Memory B cell (primary cell): ENCODE measurements at regions not wholly inside any gene's neighbourhood (a gene's known extent, or its start where the extent isn't known, plus 50 kb on each side); places are given as distances from the start of the nearest gene placed in this dataset.
"Not testable (repeated sequence)": the region's sequence is repeated elsewhere in the genome, so short reads cannot be mapped to it uniquely, and the experiment has no call there.

Experiments used
- ATAC-seq: fragments of 150-1000 bp; cut with Tn5 transposase; 2 replicates; pipeline ENCODE4 v1.10.0; 2021; ENCODE audit warnings: low read depth, mild to moderate bottlenecking, moderate library complexity
- DNase-seq, 2 donors: peaks; one replicate each; pipeline ENCODE4 v3.0.0; 2022; ENCODE audit warnings: low spot score in 2 of 2
- H3K27ac Mint-ChIP-seq: one replicate; pipeline ENCODE4 v1.8.0; 2022; ENCODE audit warnings: mild to moderate bottlenecking, moderate library complexity, mixed read lengths
- H3K27me3 Mint-ChIP-seq: one replicate; pipeline ENCODE4 v1.8.0; 2022; ENCODE audit warnings: mixed read lengths
- H3K36me3 Mint-ChIP-seq: one replicate; pipeline ENCODE4 v1.8.0; 2022; ENCODE audit warnings: mild to moderate bottlenecking, mixed read lengths
- H3K4me1 Mint-ChIP-seq: one replicate; pipeline ENCODE4 v1.8.0; 2022; ENCODE audit warnings: mixed read lengths
- H3K4me3 Mint-ChIP-seq: one replicate; pipeline ENCODE4 v1.8.0; 2022; ENCODE audit warnings: mild to moderate bottlenecking, moderate library complexity, mixed read lengths
- H3K9me3 Mint-ChIP-seq: one replicate; pipeline ENCODE4 v1.8.0; 2022; ENCODE audit warnings: mixed read lengths

DNA sequence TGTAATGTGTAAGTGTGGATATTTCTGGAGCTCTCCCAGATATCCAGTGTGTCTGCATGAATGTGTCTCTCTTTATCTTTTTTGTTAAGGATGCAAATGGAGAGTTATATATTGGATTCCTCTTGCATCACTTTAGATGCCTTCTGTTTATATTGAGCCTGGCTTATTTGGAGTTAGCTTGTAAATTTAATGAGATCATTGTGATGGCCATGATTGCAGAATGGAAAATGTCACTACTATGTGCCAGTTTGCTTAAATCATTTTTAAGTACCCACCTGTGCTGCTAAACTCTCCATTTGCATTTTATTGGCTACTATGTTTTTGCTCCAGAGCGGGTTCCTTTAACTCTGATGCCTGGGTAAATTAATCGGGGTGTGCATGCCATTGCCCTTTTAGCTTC, 334.8 kb downstream of the UTRN start:
- H3K4me3 Mint-ChIP-seq: no peak overlapping the region
- H3K27ac Mint-ChIP-seq: no peak overlapping the region
- H3K27me3 Mint-ChIP-seq: no peaks in the 10 kb centered on the region
- DNase-seq (no peak), ATAC-seq (no peak)
- no peaks in the 10 kb centered on the region for H3K9me3 Mint-ChIP-seq
- H3K36me3 Mint-ChIP-seq: peaks cover 16% of the 10 kb centered on the region
- peaks cover 24% of the 10 kb centered on the region for H3K4me1 Mint-ChIP-seq

DNA sequence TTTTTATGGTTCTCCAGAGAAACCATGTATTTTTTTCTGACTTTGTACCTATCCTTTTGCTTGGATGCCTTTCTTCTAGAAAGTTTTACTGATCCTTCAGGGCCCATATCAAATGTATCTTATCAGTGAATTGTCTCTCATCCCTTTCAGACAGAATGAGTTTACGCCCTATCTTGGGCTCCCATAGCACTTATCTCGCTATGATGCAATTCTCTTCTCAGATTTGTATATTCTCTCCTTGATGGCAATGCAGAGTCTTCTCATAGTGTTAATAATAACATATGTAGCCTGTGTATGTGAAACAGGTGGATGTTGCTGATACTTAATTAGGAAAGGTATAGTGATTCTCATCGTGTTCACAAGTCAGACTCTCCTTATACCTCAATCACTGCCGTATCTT, 336.2 kb downstream of the UTRN start:
- no peak overlapping the region for H3K4me3 Mint-ChIP-seq
- H3K36me3 Mint-ChIP-seq: peaks cover 12% of the 10 kb centered on the region
- H3K4me1 Mint-ChIP-seq: peaks cover 24% of the 10 kb centered on the region
- DNase-seq (no peak), ATAC-seq (no peak)
- H3K9me3 Mint-ChIP-seq: no peaks in the 10 kb centered on the region
- no peak overlapping the region for H3K27ac Mint-ChIP-seq
- no peaks in the 10 kb centered on the region for H3K27me3 Mint-ChIP-seq

DNA sequence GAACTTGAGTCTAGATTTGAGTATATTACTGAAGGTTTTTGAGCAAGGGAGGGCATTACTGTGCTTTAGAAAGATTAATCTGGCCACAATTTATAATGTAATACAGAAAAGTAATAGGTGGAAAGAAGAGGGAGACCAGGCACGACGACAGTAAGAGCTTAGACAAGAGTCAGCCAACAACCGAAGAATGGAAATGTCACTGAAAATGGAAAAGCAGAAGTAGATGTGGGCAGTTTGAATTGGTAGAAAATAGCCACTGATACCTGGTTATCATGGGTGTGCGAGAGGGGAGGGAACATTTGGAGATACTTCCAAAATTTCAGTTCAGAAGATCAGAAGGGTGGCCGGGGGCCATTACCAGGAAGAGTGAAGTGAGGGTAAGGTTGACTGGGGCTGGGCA, 339.1 kb downstream of the UTRN start:
- DNase-seq: no peak
- H3K4me3 Mint-ChIP-seq: no peak overlapping the region
- H3K4me1 Mint-ChIP-seq: peaks cover 26% of the 10 kb centered on the region
- peaks cover 1% of the 10 kb centered on the region for H3K9me3 Mint-ChIP-seq
- ATAC-seq: no peak
- H3K27ac Mint-ChIP-seq: peak overlapping the region; percentile 36
- H3K36me3 Mint-ChIP-seq: peaks cover 24% of the 10 kb centered on the region
- no peaks in the 10 kb centered on the region for H3K27me3 Mint-ChIP-seq

DNA sequence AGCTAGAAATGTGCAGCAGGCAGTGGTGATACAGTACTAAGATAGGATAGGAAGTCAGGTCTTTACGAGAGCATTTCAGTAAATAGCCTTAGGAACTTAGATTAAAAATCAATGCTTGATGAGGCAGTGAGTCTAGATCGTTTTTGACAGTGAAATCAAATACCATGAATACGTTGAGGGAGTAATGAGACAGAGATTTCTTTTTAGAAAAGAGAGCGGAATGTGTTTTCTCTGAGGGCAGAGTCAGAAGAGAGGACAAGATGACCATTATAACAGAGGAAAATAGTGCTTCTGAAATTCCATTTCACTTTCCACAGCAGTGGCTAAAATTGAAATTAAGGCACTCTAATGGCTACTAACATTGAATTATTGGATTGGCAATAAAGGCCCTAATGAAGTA, 339.6 kb downstream of the UTRN start:
- H3K36me3 Mint-ChIP-seq: peaks cover 28% of the 10 kb centered on the region
- no peak for DNase-seq
- H3K27me3 Mint-ChIP-seq: no peaks in the 10 kb centered on the region
- no peak for ATAC-seq
- peaks cover 1% of the 10 kb centered on the region for H3K9me3 Mint-ChIP-seq
- H3K27ac Mint-ChIP-seq: peak overlapping the region; percentile 36
- H3K4me1 Mint-ChIP-seq: peaks cover 26% of the 10 kb centered on the region
- H3K4me3 Mint-ChIP-seq: no peak overlapping the region

DNA sequence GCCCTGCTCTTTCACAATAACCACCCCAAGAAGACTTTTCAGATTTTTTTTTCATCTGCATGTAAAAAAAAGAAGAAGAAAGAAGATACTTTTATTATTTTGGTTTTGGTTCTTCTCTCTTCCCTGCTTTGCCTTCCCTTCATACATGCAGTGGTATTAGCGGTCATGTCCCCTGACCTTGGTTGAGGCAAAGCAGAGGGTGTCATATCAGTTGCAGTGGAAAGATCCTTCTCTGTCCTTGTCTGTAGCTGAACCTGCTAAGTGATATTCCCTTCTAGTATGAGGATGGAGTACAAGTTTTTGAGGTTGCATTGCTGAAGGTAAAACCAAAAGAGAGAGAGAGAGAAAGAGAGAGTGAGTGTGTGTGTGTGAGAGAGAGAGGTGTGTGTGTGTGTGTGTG, 345.7 kb downstream of the UTRN start:
- Mint-ChIP-seq H3K27me3 (no peaks in the 10 kb centered on the region), H3K9me3 (peaks cover 1% of the 10 kb centered on the region), H3K4me1 (peaks cover 21% of the 10 kb centered on the region), H3K27ac (peak overlapping the region; percentile 45), H3K36me3 (peaks cover 34% of the 10 kb centered on the region), H3K4me3 (no peak overlapping the region)
- ATAC-seq (no peak), DNase-seq (no peak)

DNA sequence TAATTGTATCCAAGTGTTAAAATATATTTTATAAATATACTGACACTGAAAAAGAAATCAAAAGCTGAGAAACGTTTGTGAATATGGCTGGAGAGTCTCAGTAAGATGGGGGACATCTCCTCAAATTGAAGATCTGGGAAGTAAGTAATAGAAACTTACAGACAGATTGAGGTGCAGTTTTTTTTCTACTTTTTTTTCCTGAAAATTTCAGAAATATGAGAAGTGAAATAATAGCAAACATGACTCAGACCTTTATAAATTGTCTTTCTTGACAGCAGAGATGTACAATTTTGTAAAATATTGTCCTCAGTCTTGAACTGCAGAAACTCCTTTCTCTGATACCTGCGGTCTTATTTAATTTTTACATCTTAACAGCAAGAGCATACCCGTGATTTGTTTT, 347.1 kb downstream of the UTRN start:
- no peak for ATAC-seq
- H3K9me3 Mint-ChIP-seq: peaks cover 1% of the 10 kb centered on the region

DNA sequence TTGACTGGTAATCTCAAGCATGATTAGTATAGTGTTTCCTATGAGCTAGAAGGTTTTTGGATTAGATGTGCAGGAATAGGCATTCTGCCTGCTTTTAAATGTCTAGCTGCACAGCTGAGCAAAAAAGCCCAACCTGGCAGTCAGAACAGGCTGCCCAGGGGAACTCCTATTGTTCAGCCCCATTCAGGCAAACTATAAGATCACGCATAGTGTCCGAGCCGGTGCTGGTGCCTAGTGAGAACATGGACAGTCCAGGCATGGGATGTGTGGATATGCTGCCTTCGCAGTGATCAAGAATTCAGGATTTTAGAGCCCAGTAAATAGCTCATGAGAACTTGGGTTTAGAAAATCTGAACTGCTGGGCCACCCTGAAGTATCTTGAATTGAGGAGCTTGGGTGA, 348.8 kb downstream of the UTRN start:
- no peaks in the 10 kb centered on the region for H3K27me3 Mint-ChIP-seq
- H3K4me3 Mint-ChIP-seq: no peak overlapping the region
- H3K36me3 Mint-ChIP-seq: peaks cover 25% of the 10 kb centered on the region
- DNase-seq (no peak), ATAC-seq (no peak)
- H3K9me3 Mint-ChIP-seq: no peaks in the 10 kb centered on the region
- H3K4me1 Mint-ChIP-seq: peaks cover 13% of the 10 kb centered on the region
- H3K27ac Mint-ChIP-seq: no peak overlapping the region

More for the DNA sequence above, 347.1 kb downstream of the UTRN start:
- Mint-ChIP-seq H3K27ac (no peak overlapping the region), H3K36me3 (peaks cover 33% of the 10 kb centered on the region), H3K4me3 (no peak overlapping the region), H3K4me1 (peaks cover 18% of the 10 kb centered on the region), H3K27me3 (no peaks in the 10 kb centered on the region)
- no peak for DNase-seq

DNA sequence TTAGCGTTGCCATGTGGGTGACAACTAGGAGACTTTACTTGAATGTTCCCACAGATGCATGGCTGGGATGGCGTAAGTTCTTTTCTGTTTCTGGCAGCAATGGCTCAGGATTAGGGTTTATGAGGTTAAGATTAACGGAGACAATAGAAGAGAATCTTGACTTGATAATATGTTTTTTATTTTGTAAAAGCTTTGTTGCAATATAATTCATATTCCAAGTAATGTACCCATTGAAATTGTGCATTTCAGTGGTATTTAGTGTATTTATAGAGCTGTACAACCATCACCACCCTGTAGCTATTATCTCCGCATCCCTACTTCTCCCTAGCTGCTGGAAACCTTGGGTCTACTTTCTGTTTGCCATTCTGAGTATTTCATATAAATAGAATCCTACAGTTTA, 349.2 kb downstream of the UTRN start:
- no peak for ATAC-seq
- Mint-ChIP-seq H3K27me3 (no peaks in the 10 kb centered on the region), H3K36me3 (peaks cover 24% of the 10 kb centered on the region), H3K27ac (no peak overlapping the region), H3K9me3 (no peaks in the 10 kb centered on the region), H3K4me3 (no peak overlapping the region), H3K4me1 (peaks cover 11% of the 10 kb centered on the region)
- DNase-seq: no peak

DNA sequence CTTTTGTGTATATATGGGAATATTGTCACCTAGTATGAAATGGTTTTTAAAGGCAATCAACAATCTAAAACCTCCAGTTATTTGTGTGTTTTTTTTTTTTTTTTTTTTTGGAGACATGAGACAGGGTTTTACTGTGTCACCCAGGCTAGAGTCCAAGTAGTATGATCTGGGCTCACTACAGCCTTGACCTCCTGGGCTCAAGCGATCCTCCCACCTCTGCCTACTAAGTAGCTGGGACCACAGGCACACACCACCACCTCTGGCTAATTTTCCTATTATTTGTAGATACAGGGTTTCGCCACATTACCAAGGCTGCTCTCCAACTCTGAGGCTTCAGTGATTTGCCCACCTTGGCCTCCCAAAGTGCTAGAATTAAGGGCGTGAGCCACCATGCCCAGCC, 349.9 kb downstream of the UTRN start:
- Mint-ChIP-seq H3K4me1 (peaks cover 11% of the 10 kb centered on the region), H3K27me3 (no peaks in the 10 kb centered on the region), H3K9me3 (no peaks in the 10 kb centered on the region), H3K4me3 (no peak overlapping the region), H3K36me3 (peaks cover 21% of the 10 kb centered on the region), H3K27ac (no peak overlapping the region)
- ATAC-seq (no peak), DNase-seq (no peak)

DNA sequence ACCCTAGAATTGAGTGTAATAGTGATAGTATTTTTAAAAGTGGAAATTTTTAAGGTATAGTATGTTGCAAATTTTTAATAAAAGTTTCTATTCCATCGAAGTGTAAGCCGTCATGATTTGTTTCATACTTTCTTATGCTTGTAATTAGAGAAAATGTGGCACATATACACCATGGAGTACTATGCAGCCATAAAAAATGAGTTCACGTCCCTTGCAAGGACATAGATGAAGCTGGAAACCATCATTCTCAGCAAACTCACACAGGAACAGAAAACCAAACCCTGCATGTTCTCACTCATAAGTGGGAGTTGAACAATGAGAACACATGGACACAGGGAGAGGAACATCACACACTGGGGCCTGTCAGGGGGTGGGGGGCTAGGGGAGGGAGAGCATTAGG, 350.9 kb downstream of the UTRN start:
- H3K36me3 Mint-ChIP-seq: peaks cover 15% of the 10 kb centered on the region
- not testable (repeated sequence) for H3K4me3 Mint-ChIP-seq, H3K27ac Mint-ChIP-seq, H3K9me3 Mint-ChIP-seq, H3K4me1 Mint-ChIP-seq, DNase-seq, ATAC-seq, H3K27me3 Mint-ChIP-seq

DNA sequence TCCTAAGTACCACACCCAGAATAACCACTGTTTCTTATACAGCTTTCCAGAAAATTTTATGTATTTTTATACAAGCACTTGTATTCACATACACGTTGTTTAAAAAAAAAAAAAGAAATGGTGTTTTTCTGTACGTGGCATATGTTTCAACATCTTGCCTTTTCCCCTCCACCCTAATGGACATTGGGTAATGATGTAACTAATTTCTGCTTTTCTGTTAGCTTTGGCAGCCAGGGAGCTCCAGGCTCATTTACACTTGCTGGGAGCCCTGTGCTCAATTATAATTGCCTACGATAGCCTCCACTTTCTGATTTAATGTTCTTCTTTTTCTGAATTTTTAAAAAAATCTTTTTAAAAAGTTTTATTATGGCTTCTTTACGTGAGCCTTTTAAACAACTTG, 352.4 kb downstream of the UTRN start:
- ATAC-seq: no peak
- DNase-seq: no peak

DNA sequence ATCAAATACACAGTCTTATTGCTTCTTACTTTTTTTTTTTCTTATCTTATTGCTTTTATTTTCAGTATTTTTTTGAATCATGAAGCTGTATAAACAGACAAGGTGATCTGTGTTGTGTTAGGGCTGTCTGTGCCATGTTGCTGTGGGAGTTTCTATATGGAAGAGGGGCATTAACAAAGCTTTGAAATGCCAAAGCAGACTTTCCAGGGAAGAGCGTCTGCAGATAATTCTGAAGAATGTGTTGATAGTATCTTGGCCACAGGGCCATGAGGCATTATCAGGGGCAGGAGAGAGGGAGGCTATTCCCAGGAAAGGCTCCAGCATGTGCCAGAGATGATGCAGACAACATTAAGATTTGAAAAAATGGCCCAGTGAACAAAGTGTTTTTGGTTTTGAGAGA, 354.5 kb downstream of the UTRN start:
- Mint-ChIP-seq H3K27ac (no peak overlapping the region), H3K4me1 (peaks cover 3% of the 10 kb centered on the region), H3K36me3 (peaks cover 11% of the 10 kb centered on the region), H3K27me3 (no peaks in the 10 kb centered on the region), H3K9me3 (no peaks in the 10 kb centered on the region), H3K4me3 (no peak overlapping the region)
- ATAC-seq (no peak), DNase-seq (no peak)

More for the DNA sequence above, 352.4 kb downstream of the UTRN start:
- no peak overlapping the region for H3K27ac Mint-ChIP-seq
- H3K4me3 Mint-ChIP-seq: no peak overlapping the region
- H3K4me1 Mint-ChIP-seq: peaks cover 3% of the 10 kb centered on the region
- no peaks in the 10 kb centered on the region for H3K9me3 Mint-ChIP-seq
- H3K36me3 Mint-ChIP-seq: peaks cover 12% of the 10 kb centered on the region
- H3K27me3 Mint-ChIP-seq: no peaks in the 10 kb centered on the region

DNA sequence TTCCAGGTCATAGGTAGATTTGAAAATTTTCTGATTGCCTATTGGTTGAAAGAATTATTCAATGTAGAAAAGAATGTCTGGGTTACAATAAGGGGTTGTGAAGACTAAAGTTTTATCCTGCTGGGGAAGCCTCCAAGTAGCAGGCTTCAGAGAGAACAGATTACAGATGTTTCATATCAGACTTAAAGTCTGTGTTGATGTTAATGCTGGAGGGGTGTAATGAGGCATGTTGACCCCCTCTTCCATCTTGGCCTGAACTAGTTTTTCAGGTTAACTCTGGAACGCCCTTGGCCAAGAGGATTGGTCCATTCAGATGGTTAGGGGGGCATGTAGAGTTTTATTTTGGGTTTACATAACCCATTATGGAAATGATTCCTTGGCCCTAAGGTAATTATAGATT, 356.2 kb downstream of the UTRN start:
- no peak overlapping the region for H3K27ac Mint-ChIP-seq
- H3K9me3 Mint-ChIP-seq: no peaks in the 10 kb centered on the region
- ATAC-seq (no peak), DNase-seq (no peak)
- no peaks in the 10 kb centered on the region for H3K27me3 Mint-ChIP-seq
- peaks cover 12% of the 10 kb centered on the region for H3K36me3 Mint-ChIP-seq
- no peak overlapping the region for H3K4me3 Mint-ChIP-seq
- H3K4me1 Mint-ChIP-seq: peaks cover 7% of the 10 kb centered on the region

DNA sequence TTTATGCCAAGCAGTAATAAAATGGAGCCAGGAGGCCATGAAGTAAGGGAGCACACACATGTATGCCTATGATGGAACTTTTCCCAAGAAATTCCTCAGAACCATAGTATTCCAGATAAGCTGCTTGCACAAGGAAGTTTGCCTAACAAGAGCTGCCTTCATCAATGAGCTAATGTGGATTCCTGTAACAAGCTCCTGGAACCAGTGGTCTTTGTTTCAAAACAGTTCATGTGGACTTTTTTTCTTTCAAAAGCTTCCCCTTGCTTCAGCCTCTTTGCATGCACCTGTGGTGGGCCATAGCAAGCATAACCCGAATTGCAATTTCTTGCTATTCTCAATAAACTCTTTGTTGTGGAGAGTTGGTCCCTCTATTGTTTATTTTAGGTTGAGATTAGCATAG, 359.6 kb downstream of the UTRN start:
- Mint-ChIP-seq H3K27me3 (no peaks in the 10 kb centered on the region), H3K36me3 (peaks cover 15% of the 10 kb centered on the region), H3K9me3 (no peaks in the 10 kb centered on the region), H3K4me3 (no peak overlapping the region), H3K27ac (no peak overlapping the region), H3K4me1 (peaks cover 5% of the 10 kb centered on the region)
- DNase-seq (no peak), ATAC-seq (no peak)

DNA sequence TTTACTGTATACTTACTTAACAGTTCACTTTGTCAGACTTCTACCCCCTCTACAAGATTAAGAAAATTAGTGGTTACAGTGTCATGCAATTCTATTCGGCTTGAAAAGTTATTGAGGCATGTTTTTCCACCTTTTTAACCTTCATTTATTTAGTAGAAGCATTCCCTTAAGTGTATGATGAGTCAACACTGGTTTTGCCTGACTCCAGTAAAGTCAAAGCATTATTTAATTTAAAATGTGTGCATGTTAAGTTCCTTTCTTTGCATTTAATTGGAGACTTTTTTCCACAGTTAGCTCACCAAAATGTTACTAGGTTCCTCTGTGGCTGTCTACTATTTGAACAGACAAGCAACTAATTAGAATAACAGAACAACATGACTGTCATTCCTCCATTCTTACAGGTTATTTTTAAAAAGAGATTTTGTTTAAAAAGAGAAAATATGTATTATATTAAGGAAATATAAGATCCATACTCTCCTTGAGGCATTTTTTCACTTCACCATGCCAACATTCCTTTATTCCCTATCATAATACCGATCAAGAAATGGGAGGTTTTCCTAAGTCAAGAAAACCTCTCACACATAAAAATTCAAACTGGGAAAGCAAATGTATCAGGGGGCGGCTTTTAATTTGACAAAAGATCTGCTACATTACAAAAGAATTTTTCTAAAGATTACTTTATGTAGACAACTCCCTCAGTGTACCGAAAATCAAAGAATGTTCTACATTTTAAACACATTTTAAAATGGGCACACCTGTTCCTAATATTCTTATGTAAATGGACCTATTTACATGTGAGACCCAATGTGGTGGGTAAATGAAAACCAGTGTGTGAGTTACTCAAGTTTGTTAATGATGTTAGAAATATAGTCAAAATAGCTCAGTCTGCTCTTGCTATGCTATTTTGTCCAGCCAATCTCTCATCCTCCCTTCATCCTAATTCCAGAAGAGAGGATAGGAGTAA, 361.2 kb downstream of the UTRN start:
- H3K9me3 Mint-ChIP-seq: no peaks in the 10 kb centered on the region
- peak overlapping the region; percentile 21 for H3K27ac Mint-ChIP-seq
- H3K4me3 Mint-ChIP-seq: no peak overlapping the region
- no peaks in the 10 kb centered on the region for H3K27me3 Mint-ChIP-seq
- DNase-seq (no peak), ATAC-seq (no peak)
- H3K36me3 Mint-ChIP-seq: peaks cover 18% of the 10 kb centered on the region
- peaks cover 4% of the 10 kb centered on the region for H3K4me1 Mint-ChIP-seq
